CD4-positive, alpha-beta memory T cell (primary cell): ENCODE measurements at regions not wholly inside any gene's neighbourhood (a gene's known extent, or its start where the extent isn't known, plus 50 kb on each side); places are given as distances from the start of the nearest gene placed in this dataset.
"Not testable (repeated sequence)": the region's sequence is repeated elsewhere in the genome, so short reads cannot be mapped to it uniquely, and the experiment has no call there.

Experiments used
- CTCF ChIA-PET: fragments of 350-600 bp; sonication (Branson Sonifier 250); formaldehyde crosslinking; loops from one replicate; lab custom pipeline; 2021; ENCODE audit warnings: inconsistent platforms; ENCODE audit not compliant: partially characterized antibody; lab: Charles Lee
- POLR2A ChIA-PET: fragments of 350-600 bp; sonication (Branson Sonifier 250); formaldehyde crosslinking; loops from one replicate; lab custom pipeline; 2021; ENCODE audit not compliant: partially characterized antibody; lab: Charles Lee
- DNase-seq, 5 donors: peaks; one replicate each; pipeline versions ENCODE4 v3.0.0 to v3.0.0-alpha.2; 2020 to 2022; ENCODE audit warnings: mixed read lengths in 1 of 5
- H3K27ac ChIP-seq: one replicate; pipeline ENCODE4 v1.7.0; 2013; ENCODE audit warnings: low read depth, low read length
- H3K27me3 ChIP-seq: 2 replicates; pipeline ENCODE4 v1.7.0; 2013; ENCODE audit warnings: mild to moderate bottlenecking, low read length, moderate library complexity; ENCODE audit not compliant: insufficient read depth
- H3K36me3 ChIP-seq: 2 replicates; pipeline ENCODE4 v1.7.0; 2013; ENCODE audit warnings: mild to moderate bottlenecking, low read length, moderate library complexity; ENCODE audit not compliant: insufficient read depth
- H3K4me1 ChIP-seq: 2 replicates; pipeline ENCODE4 v1.7.0; 2013; ENCODE audit warnings: mild to moderate bottlenecking, low read length, moderate library complexity; ENCODE audit not compliant: insufficient read depth
- H3K4me3 ChIP-seq, 2 donors: one replicate each; pipeline ENCODE4 v1.7.0; 2013; ENCODE audit warnings: low read length in 2 of 2, mild to moderate bottlenecking in 1 of 2
- H3K9me3 ChIP-seq, 2 donors: one replicate each; pipeline ENCODE4 v1.7.0; 2013; ENCODE audit warnings: low read length in 2 of 2, control low read depth in 1 of 2; ENCODE audit not compliant: control insufficient read depth in 1 of 2
- H3K27ac Mint-ChIP-seq, 7 donors: one replicate each; pipeline ENCODE4 v1.8.0; 2020 to 2021; ENCODE audit warnings: mixed read lengths in 7 of 7, mild to moderate bottlenecking in 6 of 7, inconsistent platforms in 3 of 7, moderate library complexity in 3 of 7
- H3K27me3 Mint-ChIP-seq, 2 donors: one replicate each; pipeline ENCODE4 v1.8.0; 2020 to 2021; ENCODE audit warnings: mixed read lengths in 2 of 2
- H3K36me3 Mint-ChIP-seq, 2 donors: one replicate each; pipeline ENCODE4 v1.8.0; 2020 to 2021; ENCODE audit warnings: mixed read lengths in 2 of 2, inconsistent platforms in 1 of 2, mild to moderate bottlenecking in 1 of 2
- H3K4me1 Mint-ChIP-seq, 4 donors: one replicate each; pipeline ENCODE4 v1.8.0; 2020 to 2021; ENCODE audit warnings: mixed read lengths in 4 of 4, mild to moderate bottlenecking in 1 of 4
- H3K4me3 Mint-ChIP-seq, 8 donors: one replicate each; pipeline ENCODE4 v1.8.0; 2020 to 2021; ENCODE audit warnings: mixed read lengths in 8 of 8, mild to moderate bottlenecking in 7 of 8, moderate library complexity in 6 of 8, inconsistent platforms in 3 of 8
- H3K9me3 Mint-ChIP-seq, 8 donors: one replicate each; pipeline ENCODE4 v1.8.0; 2020 to 2021; ENCODE audit warnings: mixed read lengths in 8 of 8, mild to moderate bottlenecking in 5 of 8, inconsistent platforms in 3 of 8, moderate library complexity in 1 of 8
- intact Hi-C: fragments of 100-400 bp; cut with micrococcal nuclease; formaldehyde crosslinking; loops from one replicate; pipeline ENCODE4 v1.15.1; 2023

DNA sequence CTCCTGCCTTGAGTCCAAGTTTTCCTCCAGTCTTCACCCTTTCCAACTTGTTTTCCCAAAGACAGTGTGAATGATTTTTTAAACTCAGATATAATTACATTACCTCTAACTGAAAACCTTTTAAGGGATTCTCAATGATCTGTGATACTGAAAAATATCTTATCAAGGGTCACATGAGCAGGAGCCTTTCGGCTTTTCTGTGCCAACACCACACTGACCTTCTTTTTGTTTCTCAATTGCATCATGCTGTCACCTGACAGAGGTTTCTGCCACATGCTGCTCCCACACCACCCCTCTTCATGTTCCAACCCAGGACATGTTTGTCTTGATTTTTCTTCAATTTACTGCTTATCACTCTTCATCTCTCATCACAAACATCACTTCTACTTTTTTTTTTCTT lies 820.0 kb downstream of the PRELID2 start:
- Mint-ChIP-seq H3K36me3 (no peaks in the 10 kb centered on the region), H3K27ac (no peak overlapping the region), H3K27me3 (no peaks in the 10 kb centered on the region), H3K9me3 (peaks cover 0 to 11% (median 0%) of the 10 kb centered on the region in 8 donors), H3K4me1 (no peaks in the 10 kb centered on the region), H3K4me3 (no peak overlapping the region)
- intact Hi-C loops: no loop called here
- no peaks in the 10 kb centered on the region for H3K36me3 ChIP-seq
- no peak for DNase-seq
- POLR2A ChIA-PET: no interaction called here
- H3K27me3 ChIP-seq: no peaks in the 10 kb centered on the region
- no peak overlapping the region for H3K27ac ChIP-seq
- no peaks in the 10 kb centered on the region for H3K9me3 ChIP-seq
- CTCF ChIA-PET: no interaction called here
- no peak overlapping the region for H3K4me3 ChIP-seq
- H3K4me1 ChIP-seq: no peaks in the 10 kb centered on the region

GRCh38 chr5:145014109-145014508 lies 821.0 kb downstream of the PRELID2 start:
- Mint-ChIP-seq H3K4me1 (no peaks in the 10 kb centered on the region), H3K36me3 (no peaks in the 10 kb centered on the region), H3K4me3 (no peak overlapping the region), H3K9me3 (peaks cover 0 to 11% (median 1%) of the 10 kb centered on the region in 8 donors), H3K27me3 (no peaks in the 10 kb centered on the region), H3K27ac (no peak overlapping the region)
- ChIA-PET CTCF (no interaction called here), POLR2A (no interaction called here)
- H3K9me3 ChIP-seq: no peaks in the 10 kb centered on the region
- H3K36me3 ChIP-seq: no peaks in the 10 kb centered on the region
- no peak overlapping the region for H3K27ac ChIP-seq
- intact Hi-C loops: no loop called here
- H3K27me3 ChIP-seq: no peaks in the 10 kb centered on the region
- no peak for DNase-seq
- H3K4me1 ChIP-seq: no peaks in the 10 kb centered on the region
- H3K4me3 ChIP-seq: no peak overlapping the region

DNA sequence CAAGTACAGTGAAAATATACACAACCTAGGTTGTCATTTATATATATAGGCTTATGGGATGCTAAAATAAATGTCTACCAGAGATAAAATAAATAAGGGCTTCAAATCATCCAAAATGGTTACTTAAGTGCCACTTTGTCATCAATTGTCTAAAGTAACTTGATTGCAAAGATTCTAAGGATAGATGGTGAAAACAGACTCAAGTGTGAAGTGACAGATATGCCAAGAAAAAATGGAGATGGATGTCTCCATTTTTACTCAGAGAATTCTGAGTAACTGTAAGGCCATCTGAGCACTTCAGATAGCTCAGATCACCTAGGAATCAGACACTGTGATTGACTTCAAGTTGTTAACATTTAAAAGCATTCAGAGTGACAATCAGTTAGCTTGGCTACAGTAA lies 824.3 kb downstream of the PRELID2 start:
- Histone ChIP-seq H3K27ac (no peak overlapping the region), H3K4me3 (no peak overlapping the region), H3K4me1 (no peaks in the 10 kb centered on the region), H3K27me3 (no peaks in the 10 kb centered on the region), H3K9me3 (no peaks in the 10 kb centered on the region), H3K36me3 (no peaks in the 10 kb centered on the region)
- Mint-ChIP-seq H3K27ac (no peak overlapping the region), H3K4me1 (no peaks in the 10 kb centered on the region), H3K36me3 (no peaks in the 10 kb centered on the region), H3K9me3 (peaks cover 0 to 16% (median 3%) of the 10 kb centered on the region in 8 donors), H3K4me3 (no peak overlapping the region), H3K27me3 (no peaks in the 10 kb centered on the region)
- intact Hi-C loops: no loop called here
- POLR2A ChIA-PET: no interaction called here
- CTCF ChIA-PET: no interaction called here
- DNase-seq: no peak

GRCh38 chr5:145008876-145009530 lies 826.1 kb downstream of the PRELID2 start:
- Histone ChIP-seq H3K4me3 (no peak overlapping the region), H3K27me3 (no peaks in the 10 kb centered on the region), H3K36me3 (no peaks in the 10 kb centered on the region), H3K27ac (no peak overlapping the region), H3K9me3 (no peaks in the 10 kb centered on the region), H3K4me1 (no peaks in the 10 kb centered on the region)
- DNase-seq: no peak
- intact Hi-C loops: no loop called here
- H3K27me3 Mint-ChIP-seq: no peaks in the 10 kb centered on the region
- H3K36me3 Mint-ChIP-seq: no peaks in the 10 kb centered on the region
- ChIA-PET POLR2A (no interaction called here), CTCF (no interaction called here)
- no peak overlapping the region for H3K27ac Mint-ChIP-seq
- H3K4me3 Mint-ChIP-seq: no peak overlapping the region
- peaks cover 0 to 10% (median 4%) of the 10 kb centered on the region in 8 donors for H3K9me3 Mint-ChIP-seq
- H3K4me1 Mint-ChIP-seq: no peaks in the 10 kb centered on the region

DNA sequence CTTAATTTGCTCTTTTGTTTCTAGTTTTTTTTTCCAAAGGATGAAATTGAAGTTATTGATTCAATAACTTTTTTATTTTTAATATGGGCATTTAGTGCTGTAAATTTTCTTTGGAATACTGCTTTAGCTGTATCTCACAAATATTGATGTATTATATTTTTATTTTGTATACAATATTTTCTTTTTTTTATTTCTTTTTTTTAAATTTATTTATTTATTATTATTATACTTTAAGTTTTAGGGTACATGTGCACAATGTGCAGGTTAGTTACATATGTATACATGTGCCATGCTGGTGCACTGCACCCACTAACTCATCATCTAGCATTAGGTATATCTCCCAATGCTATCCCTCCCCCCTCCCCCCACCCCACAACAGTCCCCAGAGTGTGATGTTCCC lies 823.7 kb downstream of the KCTD16 start:
- H3K4me1 ChIP-seq, H3K27me3 ChIP-seq, H3K36me3 Mint-ChIP-seq, H3K9me3 Mint-ChIP-seq, H3K27ac Mint-ChIP-seq, H3K4me3 ChIP-seq, H3K4me1 Mint-ChIP-seq, H3K36me3 ChIP-seq, H3K9me3 ChIP-seq, intact Hi-C loops, H3K4me3 Mint-ChIP-seq, POLR2A ChIA-PET, CTCF ChIA-PET, DNase-seq, H3K27ac ChIP-seq, H3K27me3 Mint-ChIP-seq: not testable (repeated sequence)

DNA sequence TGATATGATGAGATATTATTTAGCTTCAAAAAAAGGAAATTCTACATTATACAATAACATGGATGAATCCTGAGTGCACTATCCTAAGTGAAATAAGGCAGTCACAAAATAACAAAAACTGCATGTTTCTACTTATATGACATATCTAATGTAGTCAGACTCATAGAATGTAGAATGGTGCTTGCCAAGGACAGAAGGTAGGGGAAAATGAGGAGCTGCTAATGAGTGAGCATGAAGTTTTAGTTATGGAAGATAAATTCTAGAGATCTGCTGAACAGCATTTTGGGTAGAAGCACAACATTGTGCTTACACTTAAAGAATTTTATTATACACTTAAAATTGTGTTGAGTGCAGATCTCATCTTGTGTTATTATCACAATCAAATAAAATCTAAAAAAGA lies 812.4 kb downstream of the KCTD16 start:
- ChIA-PET CTCF (no interaction called here), POLR2A (no interaction called here)
- H3K27me3 Mint-ChIP-seq: no peaks in the 10 kb centered on the region
- Histone ChIP-seq H3K4me3 (no peak overlapping the region), H3K36me3 (no peaks in the 10 kb centered on the region), H3K9me3 (no peaks in the 10 kb centered on the region), H3K27me3 (no peaks in the 10 kb centered on the region), H3K27ac (no peak overlapping the region), H3K4me1 (no peaks in the 10 kb centered on the region)
- H3K27ac Mint-ChIP-seq: no peak overlapping the region
- intact Hi-C loops: no loop called here
- no peaks in the 10 kb centered on the region for H3K4me1 Mint-ChIP-seq
- H3K4me3 Mint-ChIP-seq: no peak overlapping the region
- no peak for DNase-seq
- H3K9me3 Mint-ChIP-seq: peaks cover 3 to 26% (median 10%) of the 10 kb centered on the region in 8 donors
- no peaks in the 10 kb centered on the region for H3K36me3 Mint-ChIP-seq

DNA sequence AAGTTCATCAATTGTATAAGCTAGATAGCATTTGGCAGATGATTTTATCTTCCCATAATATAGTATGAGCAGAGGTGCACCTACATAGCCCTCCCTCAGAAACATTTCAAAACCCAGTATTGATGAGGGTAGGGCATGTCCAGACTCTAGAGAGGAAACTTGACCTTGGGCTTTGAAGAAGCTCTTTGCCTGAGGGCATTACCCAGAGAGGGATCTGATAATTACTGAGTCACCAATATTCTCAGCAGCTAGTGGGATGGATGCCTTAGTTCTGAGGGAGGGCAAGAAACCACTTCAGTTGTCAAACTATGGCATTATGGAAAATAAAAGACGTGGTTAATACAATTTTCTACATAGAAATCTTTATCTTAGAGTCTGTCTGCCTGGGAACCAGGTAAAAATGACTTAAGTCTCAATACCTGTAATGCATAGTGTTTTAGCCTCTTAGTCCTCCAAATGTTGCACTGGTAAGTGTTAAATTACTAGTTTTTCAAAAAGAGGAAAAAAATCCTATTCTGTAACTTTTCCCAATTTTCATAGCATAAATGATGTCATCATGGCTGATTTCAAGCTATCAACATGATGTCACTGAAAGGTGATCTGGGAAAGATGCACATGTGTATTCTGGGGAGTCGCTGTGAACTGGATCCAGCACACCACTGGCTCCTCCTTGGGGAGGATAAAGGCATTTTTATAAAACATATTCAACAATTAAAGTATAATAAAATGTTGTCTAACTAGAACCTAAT lies 809.0 kb downstream of the KCTD16 start:
- ChIA-PET CTCF (interaction anchor here (1.0 kb wide), 1 partner anchor 9 kb away, joined by 3 read pairs; no protein-coding TSS in a partner anchor), POLR2A (no interaction called here)
- no peaks in the 10 kb centered on the region for H3K36me3 Mint-ChIP-seq
- no peaks in the 10 kb centered on the region for H3K36me3 ChIP-seq
- no peak for DNase-seq
- no peaks in the 10 kb centered on the region for H3K27me3 ChIP-seq
- no peaks in the 10 kb centered on the region for H3K27me3 Mint-ChIP-seq
- no peak overlapping the region for H3K4me3 ChIP-seq
- H3K27ac ChIP-seq: no peak overlapping the region
- H3K9me3 Mint-ChIP-seq: peaks cover 0 to 8% (median 2%) of the 10 kb centered on the region in 8 donors
- no peaks in the 10 kb centered on the region for H3K4me1 ChIP-seq
- no peak overlapping the region for H3K4me3 Mint-ChIP-seq
- intact Hi-C loops: no loop called here
- H3K27ac Mint-ChIP-seq: no peak overlapping the region
- no peaks in the 10 kb centered on the region for H3K4me1 Mint-ChIP-seq
- H3K9me3 ChIP-seq: no peaks in the 10 kb centered on the region
